DND-41 (cell line): ENCODE measurements at regions not wholly inside any gene's neighbourhood (a gene's known extent, or its start where the extent isn't known, plus 50 kb on each side); places are given as distances from the start of the nearest gene placed in this dataset.

Experiments
- ATAC-seq: fragments of 200-7000 bp; cut with Tn5 transposase; 3 replicates; pipeline ENCODE4 v1.9.1; 2021; ENCODE audit warnings: low read depth; ENCODE audit not compliant: insufficient read depth
- DNase-seq: peaks from one replicate; pipeline ENCODE4 v3.0.0-alpha.2; 2020
- H2AFZ ChIP-seq: 2 replicates; pipeline ENCODE4 v1.6.0; 2012; ENCODE audit warnings: low read depth, low read length
- H3K27ac ChIP-seq: 2 replicates; pipeline ENCODE4 v1.5.1; 2012; ENCODE audit warnings: low read length, inconsistent platforms
- H3K27me3 ChIP-seq: fragments of 200-600 bp; sonication (generic); 2 replicates; pipeline ENCODE4 v1.6.0; 2012; ENCODE audit warnings: low read length, mild to moderate bottlenecking, inconsistent platforms; ENCODE audit not compliant: insufficient read depth, poor library complexity
- H3K36me3 ChIP-seq: 2 replicates; pipeline ENCODE4 v1.5.1; 2012; ENCODE audit warnings: low read length, inconsistent platforms; ENCODE audit not compliant: insufficient read depth
- H3K4me1 ChIP-seq: 2 replicates; pipeline ENCODE4 v1.5.1; 2012; ENCODE audit warnings: mild to moderate bottlenecking, low read length; ENCODE audit not compliant: insufficient read depth
- H3K4me2 ChIP-seq: 2 replicates; pipeline ENCODE4 v1.6.0; 2012; ENCODE audit warnings: mild to moderate bottlenecking, moderate library complexity, low read length, inconsistent platforms; ENCODE audit not compliant: insufficient read depth
- H3K4me3 ChIP-seq, 2 experiments: fragments of 200-600 bp in 1 of 2; shearing (Covaris generic) in 1 of 2; 2 replicates each; pipeline ENCODE4 v1.5.1; 2012 to 2016; ENCODE audit warnings: inconsistent platforms in 2 of 2, low read length in 2 of 2, mild to moderate bottlenecking in 2 of 2, low read depth in 1 of 2, moderate library complexity in 1 of 2
- H3K79me2 ChIP-seq: 2 replicates; pipeline ENCODE4 v1.6.0; 2012; ENCODE audit warnings: low read length, inconsistent platforms; ENCODE audit not compliant: insufficient read depth
- H3K9ac ChIP-seq: 2 replicates; pipeline ENCODE4 v1.6.0; 2012; ENCODE audit warnings: low read depth, mild to moderate bottlenecking, inconsistent platforms, low read length, moderate library complexity
- H3K9me3 ChIP-seq: 2 replicates; pipeline ENCODE4 v1.5.1; 2012; ENCODE audit warnings: low read length, moderate library complexity, mild to moderate bottlenecking, inconsistent platforms; ENCODE audit not compliant: insufficient read depth, severe bottlenecking
- H4K20me1 ChIP-seq: 2 replicates; pipeline ENCODE4 v1.6.0; 2012; ENCODE audit warnings: low read length; ENCODE audit not compliant: insufficient read depth
- EZH2 ChIP-seq: IDR thresholded peaks from 3 replicates; pipeline ENCODE4 v1.6.1; 2012; ENCODE audit warnings: borderline replicate concordance, low read depth, mild to moderate bottlenecking, moderate library complexity, low read length, inconsistent platforms; ENCODE audit not compliant: severe bottlenecking
- TF ChIP-seq, protein P1 (sequence below): IDR thresholded peaks from 2 replicates; pipeline ENCODE4 v1.5.1; 2012; ENCODE audit warnings: borderline replicate concordance, low read length, moderate library complexity, mild to moderate bottlenecking; ENCODE audit not compliant: poor library complexity, severe bottlenecking; ENCODE audit errors: extremely low read depth

DNA sequence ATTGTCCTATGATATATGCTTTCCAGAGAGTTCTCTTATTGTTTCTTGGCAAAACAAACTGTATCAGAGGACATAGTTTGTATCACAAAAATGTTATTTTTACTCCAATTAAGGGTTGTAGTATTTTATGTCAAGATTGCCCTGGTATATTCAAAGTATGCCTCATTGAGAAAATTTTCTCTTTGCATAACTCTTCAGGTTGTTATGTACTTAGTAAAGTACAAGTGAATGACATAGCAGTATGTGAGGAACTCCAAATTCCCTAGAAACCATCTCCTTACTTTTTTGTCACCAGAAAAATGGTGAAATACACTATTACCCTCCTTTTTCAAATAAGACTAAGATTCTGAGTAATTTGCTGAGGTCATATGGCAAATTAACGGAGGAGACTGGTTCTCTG, 355.3 kb downstream of the NFIB start:
- Histone ChIP-seq H2AFZ (no peak overlapping the region), H3K27ac (no peak overlapping the region), H3K9me3 (no peaks in the 10 kb centered on the region), H3K4me2 (no peak overlapping the region), H4K20me1 (no peaks in the 10 kb centered on the region), H3K79me2 (no peaks in the 10 kb centered on the region), H3K36me3 (no peaks in the 10 kb centered on the region), H3K9ac (no peak overlapping the region), H3K4me3 (no peak overlapping the region), H3K4me1 (no peaks in the 10 kb centered on the region), H3K27me3 (no peaks in the 10 kb centered on the region)
- no peak for DNase-seq
- ATAC-seq = no peak
- TF ChIP-seq, protein P1, sequence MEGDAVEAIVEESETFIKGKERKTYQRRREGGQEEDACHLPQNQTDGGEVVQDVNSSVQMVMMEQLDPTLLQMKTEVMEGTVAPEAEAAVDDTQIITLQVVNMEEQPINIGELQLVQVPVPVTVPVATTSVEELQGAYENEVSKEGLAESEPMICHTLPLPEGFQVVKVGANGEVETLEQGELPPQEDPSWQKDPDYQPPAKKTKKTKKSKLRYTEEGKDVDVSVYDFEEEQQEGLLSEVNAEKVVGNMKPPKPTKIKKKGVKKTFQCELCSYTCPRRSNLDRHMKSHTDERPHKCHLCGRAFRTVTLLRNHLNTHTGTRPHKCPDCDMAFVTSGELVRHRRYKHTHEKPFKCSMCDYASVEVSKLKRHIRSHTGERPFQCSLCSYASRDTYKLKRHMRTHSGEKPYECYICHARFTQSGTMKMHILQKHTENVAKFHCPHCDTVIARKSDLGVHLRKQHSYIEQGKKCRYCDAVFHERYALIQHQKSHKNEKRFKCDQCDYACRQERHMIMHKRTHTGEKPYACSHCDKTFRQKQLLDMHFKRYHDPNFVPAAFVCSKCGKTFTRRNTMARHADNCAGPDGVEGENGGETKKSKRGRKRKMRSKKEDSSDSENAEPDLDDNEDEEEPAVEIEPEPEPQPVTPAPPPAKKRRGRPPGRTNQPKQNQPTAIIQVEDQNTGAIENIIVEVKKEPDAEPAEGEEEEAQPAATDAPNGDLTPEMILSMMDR = no peak
- no peak for TF ChIP-seq EZH2

GRCh38 chr9:13957089-13957488, 356.9 kb downstream of the NFIB start:
- no peak overlapping the region for H2AFZ ChIP-seq
- H3K4me2 ChIP-seq = no peak overlapping the region
- H3K9ac ChIP-seq = no peak overlapping the region
- H3K9me3 ChIP-seq = no peaks in the 10 kb centered on the region
- H3K36me3 ChIP-seq = no peaks in the 10 kb centered on the region
- H3K4me1 ChIP-seq = no peaks in the 10 kb centered on the region
- TF ChIP-seq, protein P1 = no peak
- TF ChIP-seq EZH2 = no peak
- no peaks in the 10 kb centered on the region for H3K79me2 ChIP-seq
- H3K27me3 ChIP-seq = no peaks in the 10 kb centered on the region
- DNase-seq (no peak), ATAC-seq (no peak)
- no peak overlapping the region for H3K4me3 ChIP-seq
- no peaks in the 10 kb centered on the region for H4K20me1 ChIP-seq
- H3K27ac ChIP-seq = no peak overlapping the region

- H3K27me3 ChIP-seq = no peaks in the 10 kb centered on the region
- ATAC-seq = no peak
- no peaks in the 10 kb centered on the region for H3K36me3 ChIP-seq
- H3K4me2 ChIP-seq = no peak overlapping the region
- H3K79me2 ChIP-seq = no peaks in the 10 kb centered on the region
- H3K27ac ChIP-seq = no peak overlapping the region
- no peaks in the 10 kb centered on the region for H3K9me3 ChIP-seq
- no peak overlapping the region for H2AFZ ChIP-seq
- DNase-seq = no peak
- H4K20me1 ChIP-seq = no peaks in the 10 kb centered on the region
- no peak overlapping the region for H3K4me3 ChIP-seq
- H3K9ac ChIP-seq = no peak overlapping the region
- TF ChIP-seq EZH2 = no peak
- TF ChIP-seq, protein P1 = no peak
- no peaks in the 10 kb centered on the region for H3K4me1 ChIP-seq
Observed at GRCh38 chr9:13956107-13956506, 357.8 kb downstream of the NFIB start.

- Histone ChIP-seq H3K36me3 (no peaks in the 10 kb centered on the region), H3K27ac (no peak overlapping the region), H2AFZ (no peak overlapping the region), H3K27me3 (no peaks in the 10 kb centered on the region), H3K4me1 (no peaks in the 10 kb centered on the region), H3K79me2 (no peaks in the 10 kb centered on the region), H3K9me3 (no peaks in the 10 kb centered on the region), H3K4me2 (no peak overlapping the region), H3K4me3 (no peak overlapping the region), H3K9ac (no peak overlapping the region), H4K20me1 (no peaks in the 10 kb centered on the region)
- TF ChIP-seq EZH2 = no peak
- TF ChIP-seq, protein P1 = no peak
- DNase-seq (no peak), ATAC-seq (no peak)
Observed at GRCh38 chr9:13952906-13953305, 361.0 kb downstream of the NFIB start.
